Body of pancreas (tissue), 4 donors: ENCODE measurements at regions not wholly inside any gene's neighbourhood (a gene's known extent, or its start where the extent isn't known, plus 50 kb on each side); places are given as distances from the start of the nearest gene placed in this dataset.

Source experiments
- ATAC-seq: fragments of 150-250 bp; one replicate; pipeline ENCODE4 v1.9.1; 2016
- DNase-seq, 4 donors: peaks; one replicate each; pipeline ENCODE4 v3.0.0-alpha.2; 2019
- H3K27ac ChIP-seq, 4 donors: fragments of 200-600 bp; sonication (generic); 1 replicate in 3 of 4; 2 replicates in 1 of 4; pipeline versions ENCODE4 v1.5.1 to v1.6.1; 2016 to 2019; ENCODE audit warnings: mild to moderate bottlenecking in 1 of 4, mixed read lengths in 1 of 4, moderate library complexity in 1 of 4
- H3K27me3 ChIP-seq, 2 donors: fragments of 200-600 bp; sonication (generic); one replicate each; pipeline ENCODE4 v1.6.0; 2016; ENCODE audit warnings: mild to moderate bottlenecking in 1 of 2
- H3K36me3 ChIP-seq, 2 donors: fragments of 200-600 bp; sonication (generic); replicated peaks in 1 of 2; 2 replicates each; pipeline ENCODE4 v1.5.1; 2016; ENCODE audit warnings: low read depth in 2 of 2; ENCODE audit not compliant: insufficient read depth in 1 of 2
- H3K4me1 ChIP-seq: fragments of 200-600 bp; sonication (generic); one replicate; pipeline ENCODE4 v1.6.0; 2016
- H3K4me3 ChIP-seq, 2 donors: fragments of 200-600 bp; sonication (generic); 1 replicate in 1 of 2; 2 replicates in 1 of 2; pipeline ENCODE4 v1.5.1; 2016 to 2019
- H3K9me3 ChIP-seq, 3 donors: fragments of 200-600 bp; sonication (generic); 1 replicate in 2 of 3; 2 replicates in 1 of 3; pipeline ENCODE4 v1.5.1; 2016
- POLR2A ChIP-seq, 3 donors: fragments of 450-650 bp; IDR thresholded peaks; one replicate each; pipeline ENCODE4 v1.6.1; 2016; ENCODE audit warnings: antibody characterized with exemption in 3 of 3, mild to moderate bottlenecking in 2 of 3
- WGBS, 2 donors: methylation state at CpG; one replicate each; pipeline ENCODE4 v1.1.5; 2017; 5-methylcytosine and 5-hydroxymethylcytosine counted together
- intact Hi-C: fragments of 100-400 bp; cut with DNase I; formaldehyde crosslinking; loops from one replicate; pipeline ENCODE4 v1.15.1; 2023
- TF ChIP-seq, protein P1 (sequence below), 7 experiments: fragments of 450-650 bp in 4 of 7; fragments of 200-600 bp in 3 of 7; sonication (generic) in 3 of 7; IDR thresholded peaks; one replicate each; pipeline ENCODE4 v1.5.1; 2016 to 2019; ENCODE audit warnings: antibody characterized with exemption in 7 of 7

DNA sequence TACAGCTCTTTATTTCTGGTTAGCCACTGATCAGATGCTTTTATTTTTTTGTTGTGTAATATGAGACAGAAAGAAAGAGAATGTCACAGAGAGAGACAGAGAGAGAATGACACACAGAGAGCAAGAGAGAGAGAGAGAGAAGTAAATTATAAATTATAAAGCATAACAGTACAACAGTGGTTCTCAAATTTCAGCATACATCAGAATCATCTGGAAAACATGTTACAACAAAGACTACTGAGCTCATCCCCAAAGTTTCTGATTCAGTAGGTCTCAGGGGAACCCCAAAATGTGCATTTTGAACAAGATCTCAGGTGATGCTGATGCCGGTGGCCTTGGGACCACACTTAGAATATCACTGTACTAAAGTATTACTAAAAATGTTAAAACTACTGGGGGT is 245.8 kb upstream of the DIAPH2 start:
- WGBS, 2 donors, result 88 to 100% methylated on average over 1 of the region's 1 CpG
- TF ChIP-seq, protein P1, sequence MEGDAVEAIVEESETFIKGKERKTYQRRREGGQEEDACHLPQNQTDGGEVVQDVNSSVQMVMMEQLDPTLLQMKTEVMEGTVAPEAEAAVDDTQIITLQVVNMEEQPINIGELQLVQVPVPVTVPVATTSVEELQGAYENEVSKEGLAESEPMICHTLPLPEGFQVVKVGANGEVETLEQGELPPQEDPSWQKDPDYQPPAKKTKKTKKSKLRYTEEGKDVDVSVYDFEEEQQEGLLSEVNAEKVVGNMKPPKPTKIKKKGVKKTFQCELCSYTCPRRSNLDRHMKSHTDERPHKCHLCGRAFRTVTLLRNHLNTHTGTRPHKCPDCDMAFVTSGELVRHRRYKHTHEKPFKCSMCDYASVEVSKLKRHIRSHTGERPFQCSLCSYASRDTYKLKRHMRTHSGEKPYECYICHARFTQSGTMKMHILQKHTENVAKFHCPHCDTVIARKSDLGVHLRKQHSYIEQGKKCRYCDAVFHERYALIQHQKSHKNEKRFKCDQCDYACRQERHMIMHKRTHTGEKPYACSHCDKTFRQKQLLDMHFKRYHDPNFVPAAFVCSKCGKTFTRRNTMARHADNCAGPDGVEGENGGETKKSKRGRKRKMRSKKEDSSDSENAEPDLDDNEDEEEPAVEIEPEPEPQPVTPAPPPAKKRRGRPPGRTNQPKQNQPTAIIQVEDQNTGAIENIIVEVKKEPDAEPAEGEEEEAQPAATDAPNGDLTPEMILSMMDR (IDR thresholded peaks at IDR 0.05), result no peak
- TF ChIP-seq POLR2A (IDR thresholded peaks at IDR 0.05), result no peak
- Histone ChIP-seq H3K9me3 (no peaks in the 10 kb centered on the region), H3K4me1 (no peaks in the 10 kb centered on the region), H3K27me3 (no peaks in the 10 kb centered on the region), H3K36me3 (no peaks in the 10 kb centered on the region), H3K4me3 (no peak overlapping the region), H3K27ac (no peak overlapping the region)
- DNase-seq (no peak), ATAC-seq (no peak)
- intact Hi-C loops, result no loop called here

DNA sequence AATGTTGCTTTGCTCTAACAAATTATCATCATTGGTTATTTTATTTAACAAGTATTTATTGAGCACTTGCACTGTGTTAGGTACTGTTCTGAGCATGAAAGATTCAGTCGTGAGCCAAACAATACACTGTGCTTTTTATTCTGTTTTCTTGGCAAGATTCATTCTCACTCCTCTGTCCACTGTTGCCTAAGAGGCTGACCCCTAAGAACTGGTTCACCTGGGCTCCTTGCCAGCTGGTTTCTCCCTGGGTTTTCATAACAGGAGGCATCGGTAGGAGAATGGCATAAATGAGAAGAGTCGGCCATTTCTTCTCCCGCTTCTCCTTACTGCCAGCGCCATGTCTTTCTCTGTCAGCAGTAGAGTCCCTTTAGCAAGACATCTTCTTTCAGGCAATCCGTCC is 243.7 kb upstream of the DIAPH2 start:
- Histone ChIP-seq H3K27me3 (no peaks in the 10 kb centered on the region), H3K4me1 (no peaks in the 10 kb centered on the region), H3K9me3 (no peaks in the 10 kb centered on the region), H3K27ac (no peak overlapping the region), H3K36me3 (no peaks in the 10 kb centered on the region), H3K4me3 (no peak overlapping the region)
- TF ChIP-seq, protein P1 (IDR thresholded peaks at IDR 0.05), result no peak
- no peak for TF ChIP-seq POLR2A (IDR thresholded peaks at IDR 0.05)
- ATAC-seq, result no peak
- no peak for DNase-seq
- 86 to 90% methylated on average over 6 of the region's 6 CpGs for WGBS, 2 donors
- intact Hi-C loops, result no loop called here

DNA sequence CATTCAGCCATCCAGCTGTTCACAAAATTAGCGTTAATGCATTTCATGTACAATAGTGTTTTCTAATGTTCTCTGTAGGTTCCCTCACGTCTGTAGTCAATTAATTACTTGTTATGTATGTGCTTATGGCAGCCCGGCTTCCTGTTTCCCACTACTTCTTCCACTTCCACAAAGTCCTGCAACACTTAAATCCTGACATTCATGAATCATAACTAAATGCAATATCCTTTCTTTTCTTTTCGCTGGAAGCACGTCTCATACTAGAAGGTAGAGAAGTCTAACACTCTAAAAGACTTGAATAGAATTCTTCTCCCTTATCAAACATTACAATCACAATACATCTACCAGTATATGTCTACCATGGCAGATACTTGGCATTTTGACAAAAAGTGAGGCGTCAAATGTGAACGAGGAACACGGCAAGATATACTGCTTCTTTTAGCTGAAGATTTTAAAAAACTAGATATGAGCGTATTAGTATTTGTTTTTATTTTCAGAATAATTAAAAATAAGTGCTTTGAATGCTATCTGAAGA is 239.0 kb upstream of the DIAPH2 start:
- H3K4me3 ChIP-seq, result no peak overlapping the region
- no peak for TF ChIP-seq POLR2A (IDR thresholded peaks at IDR 0.05)
- TF ChIP-seq, protein P1 (IDR thresholded peaks at IDR 0.05), result no peak
- no peaks in the 10 kb centered on the region for H3K4me1 ChIP-seq
- no peaks in the 10 kb centered on the region for H3K36me3 ChIP-seq
- H3K27me3 ChIP-seq, result no peaks in the 10 kb centered on the region
- ATAC-seq (no peak), DNase-seq (no peak)
- WGBS, 2 donors, result 57 to 58% methylated on average over 9 of the region's 9 CpGs
- H3K9me3 ChIP-seq, result no peaks in the 10 kb centered on the region
- H3K27ac ChIP-seq, result no peak overlapping the region
- intact Hi-C loops, result no loop called here

DNA sequence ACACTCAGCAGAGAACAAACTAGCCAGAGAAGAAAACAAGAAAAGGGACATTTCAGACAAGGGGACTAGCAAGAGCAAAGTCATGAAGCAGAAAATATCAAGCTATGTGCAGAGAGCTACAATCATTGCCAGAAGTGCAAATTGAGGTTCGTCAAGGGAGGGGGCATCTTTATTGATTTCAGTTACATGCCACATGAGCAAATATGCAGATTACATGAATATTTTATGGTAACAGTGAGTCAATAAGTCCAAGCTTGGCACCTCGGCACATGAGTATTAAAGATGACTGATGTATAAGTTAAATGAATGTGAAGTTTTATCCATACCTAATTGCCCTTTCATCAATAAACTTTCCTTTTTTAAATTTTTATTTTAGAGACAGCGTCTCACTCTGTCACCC is 238.1 kb upstream of the DIAPH2 start:
- intact Hi-C loops, result no loop called here
- no peaks in the 10 kb centered on the region for H3K9me3 ChIP-seq
- no peak overlapping the region for H3K4me3 ChIP-seq
- DNase-seq (no peak), ATAC-seq (no peak)
- 72 to 74% methylated on average over 3 of the region's 3 CpGs for WGBS, 2 donors
- H3K4me1 ChIP-seq, result no peaks in the 10 kb centered on the region
- H3K27me3 ChIP-seq, result no peaks in the 10 kb centered on the region
- no peaks in the 10 kb centered on the region for H3K36me3 ChIP-seq
- TF ChIP-seq POLR2A (IDR thresholded peaks at IDR 0.05), result no peak
- TF ChIP-seq, protein P1 (IDR thresholded peaks at IDR 0.05), result no peak
- H3K27ac ChIP-seq, result no peak overlapping the region

DNA sequence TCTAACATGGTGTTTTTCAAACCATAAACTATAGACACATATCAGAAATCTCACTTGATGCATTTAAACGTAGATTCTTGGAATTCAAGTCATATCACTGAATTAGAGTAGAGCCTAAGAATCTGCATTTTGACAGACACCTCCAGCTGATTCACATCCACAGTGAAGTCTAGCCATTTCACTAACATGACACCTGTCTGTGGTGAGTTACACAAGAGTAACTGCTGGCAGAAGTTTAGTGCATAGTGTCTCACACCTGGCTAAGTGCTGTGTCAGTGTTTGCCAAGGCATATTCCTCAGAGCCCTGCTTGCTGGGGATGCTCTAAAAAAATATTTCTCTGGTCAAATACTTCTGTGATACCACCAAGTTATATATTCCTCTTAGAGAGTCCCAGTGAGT is 237.5 kb upstream of the DIAPH2 start:
- TF ChIP-seq POLR2A (IDR thresholded peaks at IDR 0.05), result no peak
- TF ChIP-seq, protein P1 (IDR thresholded peaks at IDR 0.05), result no peak
- WGBS, 2 donors, result 53 to 100% methylated on average over 1 of the region's 1 CpG
- DNase-seq, result no peak
- intact Hi-C loops, result no loop called here
- Histone ChIP-seq H3K27ac (no peak overlapping the region), H3K4me3 (no peak overlapping the region), H3K36me3 (no peaks in the 10 kb centered on the region), H3K27me3 (no peaks in the 10 kb centered on the region), H3K4me1 (no peaks in the 10 kb centered on the region), H3K9me3 (no peaks in the 10 kb centered on the region)
- ATAC-seq, result no peak
